ENCODE measurements at regions not wholly inside any gene's neighbourhood (a gene's known extent, or its start where the extent isn't known, plus 50 kb on each side); places are given as distances from the start of the nearest gene placed in this dataset.

GRCh38 chr6:28696682-28697081, 171.0 kb downstream of the GPX5 start:
- TF ChIP-seq CTCF (conservative IDR thresholded peaks at IDR 0.05; ENCODE audit: low read length), result no peak
- no peak for TF ChIP-seq EZH2phosphoT487 (IDR thresholded peaks at IDR 0.05; ENCODE audit: borderline replicate concordance)
